ENCODE measurements at regions not wholly inside any gene's neighbourhood (a gene's known extent, or its start where the extent isn't known, plus 50 kb on each side); places are given as distances from the start of the nearest gene placed in this dataset.
"Not testable (repeated sequence)": the region's sequence is repeated elsewhere in the genome, so short reads cannot be mapped to it uniquely, and the experiment has no call there.

DNA sequence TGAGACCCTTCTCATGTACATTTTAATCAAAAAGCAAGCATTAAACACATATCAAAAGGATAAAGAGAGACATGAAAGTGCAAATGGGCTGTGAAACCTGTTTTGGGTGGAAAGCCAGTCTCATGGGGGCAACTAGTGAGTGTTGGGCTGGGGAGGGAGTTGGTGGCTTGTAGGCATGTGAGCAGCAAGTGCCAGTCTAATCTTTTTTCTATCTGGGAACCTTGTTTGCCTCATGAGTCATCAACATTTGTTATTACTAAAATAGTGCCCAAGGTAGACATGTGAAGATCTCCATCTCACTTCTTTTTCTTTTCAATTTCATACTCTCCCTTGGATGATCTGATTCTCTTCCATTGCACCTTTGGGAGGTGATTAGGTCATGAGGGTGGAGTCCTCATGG lies 613.9 kb upstream of the GYPC start:
- TF ChIP-seq, protein P1, sequence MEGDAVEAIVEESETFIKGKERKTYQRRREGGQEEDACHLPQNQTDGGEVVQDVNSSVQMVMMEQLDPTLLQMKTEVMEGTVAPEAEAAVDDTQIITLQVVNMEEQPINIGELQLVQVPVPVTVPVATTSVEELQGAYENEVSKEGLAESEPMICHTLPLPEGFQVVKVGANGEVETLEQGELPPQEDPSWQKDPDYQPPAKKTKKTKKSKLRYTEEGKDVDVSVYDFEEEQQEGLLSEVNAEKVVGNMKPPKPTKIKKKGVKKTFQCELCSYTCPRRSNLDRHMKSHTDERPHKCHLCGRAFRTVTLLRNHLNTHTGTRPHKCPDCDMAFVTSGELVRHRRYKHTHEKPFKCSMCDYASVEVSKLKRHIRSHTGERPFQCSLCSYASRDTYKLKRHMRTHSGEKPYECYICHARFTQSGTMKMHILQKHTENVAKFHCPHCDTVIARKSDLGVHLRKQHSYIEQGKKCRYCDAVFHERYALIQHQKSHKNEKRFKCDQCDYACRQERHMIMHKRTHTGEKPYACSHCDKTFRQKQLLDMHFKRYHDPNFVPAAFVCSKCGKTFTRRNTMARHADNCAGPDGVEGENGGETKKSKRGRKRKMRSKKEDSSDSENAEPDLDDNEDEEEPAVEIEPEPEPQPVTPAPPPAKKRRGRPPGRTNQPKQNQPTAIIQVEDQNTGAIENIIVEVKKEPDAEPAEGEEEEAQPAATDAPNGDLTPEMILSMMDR (conservative IDR thresholded peaks at IDR 0.05; ENCODE audit: low read length) = no peak
- H3K4me3 ChIP-seq (ENCODE audit: low read length) = no peak overlapping the region
- no peak for DNase-seq (ENCODE audit: low read depth)

GRCh38 chr2:126048719-126049118 lies 607.2 kb upstream of the GYPC start:
- TF ChIP-seq, protein P1 (conservative IDR thresholded peaks at IDR 0.05; ENCODE audit: low read length) = no peak
- no peak for DNase-seq (ENCODE audit: low read depth)

GRCh38 chr2:126049461-126049860 lies 606.5 kb upstream of the GYPC start:
- DNase-seq (ENCODE audit: low read depth) = no peak
- TF ChIP-seq, protein P1 (conservative IDR thresholded peaks at IDR 0.05; ENCODE audit: low read length) = no peak
- H3K4me3 ChIP-seq (ENCODE audit: low read length) = no peak overlapping the region

More at GRCh38 chr2:126048719-126049118, 607.2 kb upstream of the GYPC start:
- no peak overlapping the region for H3K4me3 ChIP-seq (ENCODE audit: low read length)

GRCh38 chr2:126050991-126051736 lies 604.8 kb upstream of the GYPC start:
- DNase-seq (ENCODE audit: low read depth) = no peak
- no peak overlapping the region for H3K4me3 ChIP-seq (ENCODE audit: low read length)
- TF ChIP-seq, protein P1 (conservative IDR thresholded peaks at IDR 0.05; ENCODE audit: low read length) = no peak

GRCh38 chr2:126051737-126052240 lies 604.2 kb upstream of the GYPC start:
- not testable (repeated sequence) for DNase-seq (ENCODE audit: low read depth); H3K4me3 ChIP-seq (ENCODE audit: low read length)

GRCh38 chr2:126059379-126059778 lies 596.6 kb upstream of the GYPC start:
- TF ChIP-seq, protein P1 (conservative IDR thresholded peaks at IDR 0.05; ENCODE audit: low read length) = no peak
- no peak for DNase-seq (ENCODE audit: low read depth)
- H3K4me3 ChIP-seq (ENCODE audit: low read length) = no peak overlapping the region

DNA sequence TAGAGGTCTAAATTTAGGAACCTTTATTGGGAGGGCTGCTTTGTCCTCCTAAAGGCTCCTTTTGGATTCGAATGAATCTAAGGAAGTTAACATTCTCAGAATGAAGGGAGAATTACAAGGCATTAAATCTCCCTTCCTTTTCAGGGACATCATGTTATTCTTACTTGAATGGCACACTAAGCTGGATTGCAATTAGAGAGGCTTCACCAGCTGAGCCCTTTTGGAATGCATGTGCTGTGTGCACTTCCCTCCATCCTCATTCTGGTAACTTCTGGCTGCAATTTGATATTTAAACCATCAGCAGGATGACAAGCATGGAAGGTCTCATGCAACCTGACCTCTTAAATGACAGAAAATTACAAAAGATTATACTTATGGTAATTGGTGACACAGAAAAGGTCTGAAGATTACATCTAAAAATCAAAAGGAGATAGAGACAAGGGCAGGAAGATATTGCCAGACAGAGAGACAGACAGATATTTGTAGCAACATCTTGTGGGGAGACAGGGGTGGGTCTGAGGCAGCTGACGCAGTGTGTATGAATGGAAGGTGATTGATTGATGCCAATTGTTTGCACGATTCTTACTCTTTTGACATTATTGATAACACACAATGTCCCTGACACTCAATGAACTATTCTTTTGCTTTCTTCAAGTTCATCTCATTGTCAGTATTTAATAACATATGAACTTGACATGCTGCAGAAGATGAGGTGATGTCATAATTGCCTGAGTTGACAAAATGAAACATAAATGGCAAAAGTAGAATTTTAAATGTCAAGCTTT lies 570.8 kb upstream of the GYPC start:
- DNase-seq (ENCODE audit: low read depth) = no peak
- TF ChIP-seq, protein P1 (conservative IDR thresholded peaks at IDR 0.05; ENCODE audit: low read length) = no peak
- no peak overlapping the region for H3K4me3 ChIP-seq (ENCODE audit: low read length)
